RWPE1 (cell line): ENCODE measurements at regions not wholly inside any gene's neighbourhood (a gene's known extent, or its start where the extent isn't known, plus 50 kb on each side); places are given as distances from the start of the nearest gene placed in this dataset.

ENCODE experiments used
- CTCF ChIA-PET: fragments of 350-600 bp; sonication (Branson Sonifier 250); formaldehyde crosslinking; extraction: SDS; loops from one replicate; lab custom pipeline; 2021; lab: Yijun Ruan, JAX
- POLR2A ChIA-PET: fragments of 400-600 bp; formaldehyde crosslinking; extraction: SDS; loops from one replicate; lab custom pipeline; 2020; ENCODE audit warnings: antibody characterized with exemption; ENCODE audit not compliant: low non-redundant PET; lab: Yijun Ruan, JAX
- DNase-seq: peaks from one replicate; pipeline ENCODE4 v3.0.0; 2012; ENCODE audit warnings: low spot score
- H3K27ac ChIP-seq: fragments of 450-650 bp; 2 replicates; pipeline ENCODE4 v1.5.1; 2017
- TF ChIP-seq, protein P1 (sequence below): fragments of 450-650 bp; conservative IDR thresholded peaks from 2 replicates; pipeline ENCODE4 v1.5.1; 2017; ENCODE audit warnings: low read depth, mild to moderate bottlenecking

DNA sequence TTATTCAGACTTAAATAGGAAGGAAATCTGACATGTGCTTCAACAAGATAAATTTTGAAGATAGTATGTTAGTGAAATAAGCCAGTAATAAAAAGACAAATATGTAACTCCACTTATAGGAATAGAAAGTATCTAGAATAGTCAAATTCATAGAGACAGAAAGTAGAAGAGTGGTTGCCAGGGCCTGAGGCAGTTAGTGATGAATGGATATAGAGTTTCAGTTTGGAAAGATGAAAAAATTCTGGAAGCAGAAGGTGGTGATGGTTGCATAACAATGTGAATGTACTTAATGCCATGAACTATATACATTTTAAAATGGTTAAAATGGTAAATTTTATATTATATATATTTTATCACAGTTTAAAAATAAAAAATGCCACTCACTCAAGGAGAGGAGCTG, 54.3 kb downstream of the HAND2 start:
- ChIA-PET CTCF (no interaction called here), POLR2A (no interaction called here)
- no peak for DNase-seq
- TF ChIP-seq, protein P1, sequence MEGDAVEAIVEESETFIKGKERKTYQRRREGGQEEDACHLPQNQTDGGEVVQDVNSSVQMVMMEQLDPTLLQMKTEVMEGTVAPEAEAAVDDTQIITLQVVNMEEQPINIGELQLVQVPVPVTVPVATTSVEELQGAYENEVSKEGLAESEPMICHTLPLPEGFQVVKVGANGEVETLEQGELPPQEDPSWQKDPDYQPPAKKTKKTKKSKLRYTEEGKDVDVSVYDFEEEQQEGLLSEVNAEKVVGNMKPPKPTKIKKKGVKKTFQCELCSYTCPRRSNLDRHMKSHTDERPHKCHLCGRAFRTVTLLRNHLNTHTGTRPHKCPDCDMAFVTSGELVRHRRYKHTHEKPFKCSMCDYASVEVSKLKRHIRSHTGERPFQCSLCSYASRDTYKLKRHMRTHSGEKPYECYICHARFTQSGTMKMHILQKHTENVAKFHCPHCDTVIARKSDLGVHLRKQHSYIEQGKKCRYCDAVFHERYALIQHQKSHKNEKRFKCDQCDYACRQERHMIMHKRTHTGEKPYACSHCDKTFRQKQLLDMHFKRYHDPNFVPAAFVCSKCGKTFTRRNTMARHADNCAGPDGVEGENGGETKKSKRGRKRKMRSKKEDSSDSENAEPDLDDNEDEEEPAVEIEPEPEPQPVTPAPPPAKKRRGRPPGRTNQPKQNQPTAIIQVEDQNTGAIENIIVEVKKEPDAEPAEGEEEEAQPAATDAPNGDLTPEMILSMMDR, result no peak
- H3K27ac ChIP-seq, result no peak overlapping the region

DNA sequence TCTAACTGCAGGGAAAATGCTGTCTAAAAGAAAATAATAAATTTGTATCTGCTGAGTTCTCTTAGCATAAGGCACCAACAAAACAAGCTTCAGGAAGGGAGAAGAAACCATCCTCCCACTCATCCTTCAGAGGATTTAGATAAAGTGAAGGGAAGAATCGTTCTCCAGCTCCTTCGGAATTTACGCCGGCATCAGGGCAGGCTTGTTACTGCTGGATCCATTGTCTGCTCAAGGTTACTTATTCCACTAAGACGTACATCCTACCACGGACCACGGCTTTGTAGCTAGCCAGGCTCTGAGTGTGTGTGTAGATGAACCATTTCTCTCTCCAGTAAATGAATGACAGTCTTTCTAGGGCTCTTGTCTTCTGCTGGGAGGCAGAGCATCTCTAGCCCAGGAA, 60.4 kb downstream of the HAND2 start:
- DNase-seq, result no peak
- no peak overlapping the region for H3K27ac ChIP-seq
- POLR2A ChIA-PET, result no interaction called here
- TF ChIP-seq, protein P1, result no peak
- CTCF ChIA-PET, result interaction anchor here (0.6 kb wide), 1 partner anchor 24 kb away, joined by 3 read pairs; no protein-coding TSS in a partner anchor

DNA sequence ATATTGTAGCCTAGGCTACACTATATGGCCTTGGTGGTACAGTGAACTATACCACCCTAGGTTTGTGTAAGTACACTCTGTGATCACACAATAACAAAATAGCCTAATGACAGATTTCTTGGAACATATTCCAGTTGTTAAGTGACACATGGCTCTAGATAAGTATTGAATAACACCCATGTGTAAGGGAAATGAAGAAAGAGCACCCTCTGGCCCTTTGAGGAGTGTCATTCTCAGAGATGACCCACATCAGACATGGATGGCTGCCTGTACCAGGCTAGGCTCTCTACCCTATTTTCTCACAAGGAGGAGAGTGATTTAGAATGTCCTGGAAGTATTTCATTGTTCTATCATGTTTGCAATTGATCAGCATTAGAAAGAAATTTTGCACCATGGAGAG, 61.7 kb downstream of the HAND2 start:
- TF ChIP-seq, protein P1, result no peak
- POLR2A ChIA-PET, result no interaction called here
- DNase-seq, result no peak
- no peak overlapping the region for H3K27ac ChIP-seq
- CTCF ChIA-PET, result no interaction called here

GRCh38 chr4:173466101-173466500, 63.9 kb downstream of the HAND2 start:
- no peak for DNase-seq
- TF ChIP-seq, protein P1, result no peak
- no peak overlapping the region for H3K27ac ChIP-seq
- POLR2A ChIA-PET, result no interaction called here
- CTCF ChIA-PET, result no interaction called here

DNA sequence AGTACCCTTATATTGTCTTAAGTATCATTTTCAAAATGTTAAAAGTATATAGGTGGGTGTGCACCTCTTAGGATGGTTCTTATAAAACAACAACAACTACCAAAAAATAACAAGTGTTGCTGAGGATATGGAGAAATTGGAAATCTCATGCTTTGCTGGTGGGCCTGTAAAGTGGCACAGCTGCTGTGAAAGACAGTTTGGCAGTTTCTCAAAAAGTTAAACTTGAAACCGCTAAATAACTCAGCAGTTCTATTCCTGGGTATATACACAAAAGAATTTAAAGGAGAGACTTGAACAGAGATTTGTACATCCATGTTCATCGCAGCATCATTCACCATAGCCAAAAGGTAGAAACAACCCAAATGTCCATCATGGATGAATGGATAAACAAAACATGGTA, 65.5 kb downstream of the HAND2 start:
- ChIA-PET CTCF (no interaction called here), POLR2A (no interaction called here)
- DNase-seq, result no peak
- no peak overlapping the region for H3K27ac ChIP-seq
- TF ChIP-seq, protein P1, result no peak

- TF ChIP-seq, protein P1, result no peak
- ChIA-PET POLR2A (no interaction called here), CTCF (interaction anchor here (0.6 kb wide), 1 partner anchor 27 kb away, joined by 4 read pairs; no protein-coding TSS in a partner anchor)
- no peak overlapping the region for H3K27ac ChIP-seq
- DNase-seq, result no peak
These were observed 64.9 kb upstream of the SCRG1 start for GRCh38 chr4:173463816-173464215.
